ENCODE measurements at regions not wholly inside any gene's neighbourhood (a gene's known extent, or its start where the extent isn't known, plus 50 kb on each side); places are given as distances from the start of the nearest gene placed in this dataset.

DNA sequence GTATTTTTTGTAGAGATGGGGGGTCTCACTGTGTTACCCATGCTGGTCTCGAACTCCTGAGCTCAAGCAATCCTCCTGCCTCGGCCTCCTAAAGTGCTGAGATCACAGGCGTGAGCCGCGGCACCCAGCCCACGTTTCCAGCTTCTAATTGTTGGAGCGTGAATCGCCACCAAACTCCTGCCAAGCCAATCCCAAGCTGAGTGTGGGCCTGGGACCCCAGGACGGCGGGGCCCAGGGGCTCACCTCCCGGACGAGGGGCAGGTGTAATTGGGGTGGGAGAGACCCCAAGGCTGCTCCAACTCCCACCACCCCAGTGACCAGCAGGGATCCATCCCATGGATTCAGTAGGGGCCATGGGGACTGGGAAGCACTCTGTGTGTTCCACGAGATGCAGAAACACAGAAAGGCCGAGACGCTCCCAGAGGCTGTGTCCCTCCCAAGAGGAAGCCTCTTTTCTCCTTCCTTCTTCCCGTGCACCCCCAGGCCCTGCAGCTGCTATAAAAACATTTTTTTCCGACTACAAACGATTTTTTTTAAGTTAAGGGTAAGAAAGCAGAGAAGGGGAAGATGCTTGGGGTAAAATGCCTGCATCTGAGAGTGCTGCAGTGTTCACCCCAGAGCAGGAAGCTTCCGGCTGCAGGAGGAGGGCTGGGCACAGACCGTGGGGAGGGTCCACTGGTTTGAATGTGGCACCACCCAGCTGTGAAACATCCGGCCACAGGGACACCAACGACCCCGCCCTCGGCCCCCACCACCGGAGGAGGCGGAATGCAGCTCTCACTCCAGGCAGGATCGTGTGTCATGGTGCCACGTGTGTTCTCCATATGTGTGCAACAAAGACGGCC lies 76.5 kb downstream of the MICALL2 start:
- no peaks in the 10 kb centered on the region for H3K4me1 ChIP-seq (ENCODE audit: insufficient read depth)
- no peak for DNase-seq
- no peak overlapping the region for H3K4me3 ChIP-seq
- WGBS, 3 donors: 57 to 64% (median 58%) methylated on average over 29 of the region's 29 CpGs
- H3K27ac ChIP-seq: no peak overlapping the region
- TF ChIP-seq CTCF (IDR thresholded peaks at IDR 0.05) (no peak), POLR2A (IDR thresholded peaks at IDR 0.05) (no peak), EP300 (IDR thresholded peaks at IDR 0.05) (no peak)
- no peaks in the 10 kb centered on the region for H3K9me3 ChIP-seq
- H3K36me3 ChIP-seq: no peaks in the 10 kb centered on the region
- intact Hi-C loops (cut with DNase I): loop anchor here in 1 of 4 donors (10.0 kb wide), 1 partner anchor 928 kb away; no protein-coding TSS in a partner anchor
- H3K27me3 ChIP-seq: no peaks in the 10 kb centered on the region

DNA sequence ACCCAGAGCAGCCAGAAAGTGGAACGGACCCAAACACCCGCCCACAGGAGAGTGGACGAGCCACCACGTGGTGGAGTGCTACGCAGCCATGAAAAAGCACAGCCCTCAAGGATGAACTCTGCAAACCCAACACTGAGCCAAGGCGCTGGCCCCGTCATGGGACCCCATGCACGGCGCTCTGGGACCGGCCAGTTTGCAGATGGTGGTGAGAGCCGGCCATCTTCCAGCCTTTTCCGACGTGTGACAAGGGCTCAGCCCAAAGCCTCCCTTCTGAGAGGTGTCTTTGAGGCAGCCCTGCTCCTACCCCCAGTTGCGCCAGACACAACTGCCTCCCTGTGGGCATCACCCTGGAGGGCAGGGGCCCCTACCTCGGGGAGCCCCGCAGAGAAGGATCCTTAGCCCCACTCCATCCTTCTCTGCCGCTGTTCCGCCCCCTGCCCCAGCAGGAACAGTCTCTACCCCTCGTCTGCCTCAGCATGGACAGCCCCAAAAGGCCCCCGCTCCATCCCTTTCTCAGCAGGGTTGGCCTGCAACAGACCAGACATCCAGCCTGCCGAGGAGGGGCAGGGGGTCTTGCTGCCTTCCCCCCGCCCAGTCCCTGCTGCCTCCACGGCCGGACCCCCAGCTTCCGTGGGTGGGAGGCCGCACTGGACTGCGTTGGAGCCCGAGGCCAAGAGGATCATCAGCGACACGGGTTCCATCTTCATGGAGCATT lies 75.7 kb downstream of the MICALL2 start:
- intact Hi-C loops (cut with DNase I): loop anchor here in 1 of 4 donors (10.0 kb wide), 1 partner anchor 929 kb away; no protein-coding TSS in a partner anchor
- no peak for DNase-seq
- no peak overlapping the region for H3K4me3 ChIP-seq
- TF ChIP-seq EP300 (IDR thresholded peaks at IDR 0.05) (no peak), CTCF (IDR thresholded peaks at IDR 0.05) (no peak), POLR2A (IDR thresholded peaks at IDR 0.05) (no peak)
- H3K9me3 ChIP-seq: no peaks in the 10 kb centered on the region
- no peaks in the 10 kb centered on the region for H3K27me3 ChIP-seq
- WGBS, 3 donors: 73 to 79% (median 73%) methylated on average over 30 of the region's 30 CpGs
- no peaks in the 10 kb centered on the region for H3K4me1 ChIP-seq (ENCODE audit: insufficient read depth)
- no peaks in the 10 kb centered on the region for H3K36me3 ChIP-seq
- no peak overlapping the region for H3K27ac ChIP-seq

- H3K36me3 ChIP-seq: no peaks in the 10 kb centered on the region
- H3K4me1 ChIP-seq (ENCODE audit: insufficient read depth): no peaks in the 10 kb centered on the region
- no peak overlapping the region for H3K4me3 ChIP-seq
- no peak for DNase-seq
- H3K27ac ChIP-seq: no peak overlapping the region
- 44 to 68% (median 49%) methylated on average over 21 of the region's 21 CpGs for WGBS, 3 donors
- TF ChIP-seq EP300 (IDR thresholded peaks at IDR 0.05) (no peak), POLR2A (IDR thresholded peaks at IDR 0.05) (no peak), CTCF (IDR thresholded peaks at IDR 0.05) (no peak)
- intact Hi-C loops (cut with DNase I): loop anchor here in 1 of 4 donors (10.0 kb wide), 1 partner anchor 929 kb away; no protein-coding TSS in a partner anchor
- no peaks in the 10 kb centered on the region for H3K9me3 ChIP-seq
- H3K27me3 ChIP-seq: no peaks in the 10 kb centered on the region
These were observed 75.2 kb downstream of the MICALL2 start for GRCh38 chr7:1384113-1384415.

Data from ovary (tissue), 7 donors.